AML-193 (cell line): ENCODE measurements at regions not wholly inside any gene's neighbourhood (a gene's known extent, or its start where the extent isn't known, plus 50 kb on each side); places are given as distances from the start of the nearest gene placed in this dataset.

ENCODE experiments used
- DNase-seq, 2 experiments: peaks; one replicate each; lab custom pipeline; 2025; lab: John Stamatoyannopoulos, UW

GRCh38 chr18:45378308-45378707, 237.0 kb upstream of the SLC14A2 start:
- no peak for DNase-seq

DNA sequence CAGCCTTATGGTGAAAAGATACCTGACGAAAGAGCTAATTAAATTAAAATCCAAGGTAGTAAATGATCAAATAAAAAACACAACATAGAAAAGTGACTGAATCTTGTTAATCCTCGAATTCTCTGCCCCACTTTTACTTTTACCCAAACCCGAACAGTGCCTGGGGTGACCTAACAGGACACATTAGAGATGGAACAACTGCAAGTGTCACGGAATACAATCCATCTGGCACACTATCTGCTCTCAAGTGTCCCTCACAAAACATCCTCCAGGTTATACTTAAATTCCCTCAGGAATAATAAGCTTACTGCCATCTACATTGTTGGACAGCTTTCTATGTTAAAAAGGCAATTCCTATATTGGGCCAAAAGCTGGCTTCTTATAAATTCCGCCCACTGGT, 236.3 kb upstream of the SLC14A2 start:
- no peak for DNase-seq

DNA sequence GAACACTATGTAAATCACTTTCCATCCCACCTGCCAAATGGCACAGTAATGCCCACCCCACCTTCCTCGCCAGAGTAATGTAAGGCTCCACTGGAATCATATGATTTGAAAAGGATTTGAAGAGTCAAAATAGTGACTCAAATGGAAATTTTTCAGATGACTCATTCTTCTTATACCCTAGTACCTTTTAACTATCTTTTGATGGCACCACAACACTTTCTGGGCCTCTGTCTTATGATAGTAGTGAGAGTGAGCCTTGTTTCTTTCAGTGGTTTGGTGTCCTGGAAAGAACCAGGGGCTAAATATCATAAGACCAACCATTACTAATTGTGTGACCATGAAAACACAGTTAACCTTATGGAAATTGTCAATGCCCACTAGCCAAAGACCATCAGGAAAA, 235.4 kb upstream of the SLC14A2 start:
- no peak for DNase-seq

GRCh38 chr18:45381282-45381681, 234.0 kb upstream of the SLC14A2 start:
- no peak for DNase-seq

DNA sequence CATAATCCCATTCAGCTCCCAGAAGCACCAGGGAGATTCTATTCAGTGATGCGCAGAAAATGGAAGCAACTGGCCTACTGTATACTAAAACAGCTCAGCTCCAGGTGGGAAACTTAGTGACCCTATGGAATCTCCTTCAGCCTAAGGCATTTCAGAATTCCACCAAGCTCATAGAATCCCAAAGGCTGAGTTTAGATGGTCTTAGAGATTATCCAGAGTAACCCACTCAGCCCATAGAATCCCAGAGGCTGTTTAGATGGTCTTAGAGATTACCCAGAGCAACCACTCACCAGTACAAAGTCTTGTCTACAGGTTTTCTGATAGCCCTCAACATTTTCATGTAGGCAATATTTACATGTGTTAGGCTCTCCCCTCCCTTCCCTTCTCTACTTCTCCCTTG, 232.0 kb upstream of the SLC14A2 start:
- no peak for DNase-seq

DNA sequence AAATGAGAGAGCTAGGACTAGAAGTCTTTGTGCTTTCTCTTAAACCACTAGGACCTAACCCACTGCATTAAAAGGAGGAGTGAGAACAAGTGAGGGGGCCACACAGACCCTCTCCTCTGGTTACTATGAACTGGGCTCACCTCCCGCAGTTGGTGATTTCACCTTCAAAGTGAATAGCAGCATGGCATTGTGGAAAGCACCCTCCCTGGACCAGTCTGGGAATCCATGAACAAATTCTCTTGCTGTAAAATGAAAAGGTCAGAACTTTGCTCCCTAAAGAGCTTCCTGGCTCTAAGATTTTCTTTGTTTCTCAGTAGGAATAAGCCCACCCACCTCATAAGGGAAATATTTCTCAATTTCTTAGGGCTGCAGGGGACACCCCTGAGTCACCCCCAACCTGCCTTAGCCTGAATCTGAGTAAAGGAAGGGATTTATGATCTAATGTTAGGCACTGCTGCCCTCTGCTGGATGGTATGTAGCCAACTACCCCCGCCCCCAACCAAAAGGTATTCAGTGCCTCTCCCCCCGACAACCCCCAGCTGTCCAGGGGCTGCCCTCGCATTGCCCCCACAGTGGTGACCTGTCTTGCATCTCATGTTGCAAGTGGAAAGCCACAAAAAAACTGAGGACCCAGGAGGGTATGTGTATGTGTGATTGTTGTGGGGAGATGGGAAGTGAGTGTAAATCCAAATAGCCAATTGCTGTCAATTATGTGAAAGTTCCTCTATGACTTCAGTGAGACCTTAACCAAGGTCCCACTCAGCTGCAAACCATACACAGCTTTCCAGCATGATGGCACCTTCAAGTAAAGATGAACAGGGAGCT, 230.9 kb upstream of the SLC14A2 start:
- DNase-seq = peak; percentile 18 to 55

DNA sequence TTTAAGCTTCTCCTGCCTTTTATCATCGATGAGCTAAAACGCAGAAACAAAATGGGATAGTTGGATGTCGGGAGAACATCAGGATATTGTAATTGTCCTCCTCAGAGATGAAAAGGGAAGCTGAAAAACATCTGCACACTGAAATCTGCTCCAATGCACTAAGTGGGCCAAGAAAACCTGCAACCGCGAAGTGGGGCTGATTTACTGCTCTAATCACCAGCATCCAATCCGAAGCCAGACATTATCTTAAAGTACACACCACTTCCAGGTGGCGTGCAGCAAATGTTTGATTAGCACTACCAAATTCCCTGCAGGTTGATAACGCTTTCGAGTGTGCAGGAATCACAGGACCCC, 230.3 kb upstream of the SLC14A2 start:
- no peak for DNase-seq

GRCh38 chr18:45386041-45386655, 229.1 kb upstream of the SLC14A2 start:
- no peak for DNase-seq

DNA sequence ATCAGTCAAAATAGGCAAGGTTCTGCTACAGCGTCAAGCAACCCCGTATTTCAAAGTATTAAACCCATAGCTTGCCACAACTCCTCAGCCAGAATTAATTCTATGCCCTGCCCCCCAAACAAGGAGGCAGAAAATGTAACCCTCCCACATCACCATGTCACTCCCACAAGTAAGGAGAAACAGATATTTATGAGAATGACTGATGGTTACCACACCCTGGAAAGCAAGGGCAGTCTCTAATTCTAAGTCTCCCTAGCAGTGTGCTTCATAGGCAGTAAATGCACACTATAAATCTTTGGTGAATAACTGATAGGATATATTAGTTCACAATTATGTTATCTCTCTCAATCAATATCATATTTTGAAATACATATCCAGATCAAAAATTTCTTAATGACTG, 228.0 kb upstream of the SLC14A2 start:
- no peak for DNase-seq

DNA sequence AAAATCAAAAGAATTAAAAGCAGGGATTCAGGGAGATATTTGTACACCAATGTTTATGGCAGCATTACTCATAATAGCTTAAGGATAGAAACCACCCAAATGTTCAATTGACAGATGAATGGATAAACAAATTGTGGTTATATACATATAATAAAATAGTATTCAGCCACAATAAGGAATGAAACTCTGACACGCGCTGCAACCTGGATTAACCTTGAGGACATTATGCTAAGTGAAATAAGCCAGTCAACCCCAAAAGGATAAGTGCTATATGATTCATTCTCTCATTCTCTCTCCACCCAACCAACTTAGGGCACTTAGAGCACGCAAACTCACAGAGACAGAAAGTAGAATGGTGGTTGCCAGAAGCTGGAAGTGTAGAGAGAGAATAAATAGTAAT, 216.8 kb upstream of the SLC14A2 start:
- no peak for DNase-seq

DNA sequence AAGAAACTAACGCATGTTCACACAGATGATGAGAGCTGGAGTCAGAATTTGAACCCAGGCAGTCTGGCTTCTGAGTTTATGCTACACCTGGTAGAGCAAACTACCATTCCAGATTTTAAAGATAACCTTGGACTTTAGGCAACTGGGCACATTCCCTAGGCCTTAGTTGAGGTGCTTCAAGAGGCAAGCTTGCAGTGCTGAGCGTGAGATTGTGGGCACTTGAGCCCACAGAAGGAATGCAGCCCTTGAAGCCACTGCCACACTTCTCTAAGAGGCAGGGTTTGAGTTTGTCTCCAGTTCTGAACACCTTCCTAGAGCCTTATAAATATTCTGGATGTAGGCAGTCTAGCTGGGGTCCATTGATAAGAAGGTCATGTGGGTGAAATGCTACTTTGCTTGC, 216.1 kb upstream of the SLC14A2 start:
- DNase-seq = no peak

DNA sequence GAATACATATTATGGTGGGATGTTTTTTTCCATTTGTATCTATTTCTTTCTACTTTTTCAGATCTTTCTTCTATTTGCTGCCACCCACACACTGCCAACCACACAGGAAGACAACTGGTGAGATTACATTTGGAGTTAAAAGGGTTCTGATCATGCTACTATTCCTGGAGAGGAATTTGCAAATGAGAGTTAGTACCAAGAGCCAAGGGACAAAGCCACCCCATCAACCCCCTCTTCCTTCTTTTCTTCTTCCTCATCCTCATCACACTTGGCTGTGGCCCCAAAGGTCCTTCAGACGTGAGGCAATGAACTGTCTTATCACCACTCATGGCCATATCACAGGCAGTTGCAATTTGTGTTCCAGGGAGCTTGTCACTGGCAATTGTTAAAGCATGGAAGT, 215.6 kb upstream of the SLC14A2 start:
- no peak for DNase-seq

DNA sequence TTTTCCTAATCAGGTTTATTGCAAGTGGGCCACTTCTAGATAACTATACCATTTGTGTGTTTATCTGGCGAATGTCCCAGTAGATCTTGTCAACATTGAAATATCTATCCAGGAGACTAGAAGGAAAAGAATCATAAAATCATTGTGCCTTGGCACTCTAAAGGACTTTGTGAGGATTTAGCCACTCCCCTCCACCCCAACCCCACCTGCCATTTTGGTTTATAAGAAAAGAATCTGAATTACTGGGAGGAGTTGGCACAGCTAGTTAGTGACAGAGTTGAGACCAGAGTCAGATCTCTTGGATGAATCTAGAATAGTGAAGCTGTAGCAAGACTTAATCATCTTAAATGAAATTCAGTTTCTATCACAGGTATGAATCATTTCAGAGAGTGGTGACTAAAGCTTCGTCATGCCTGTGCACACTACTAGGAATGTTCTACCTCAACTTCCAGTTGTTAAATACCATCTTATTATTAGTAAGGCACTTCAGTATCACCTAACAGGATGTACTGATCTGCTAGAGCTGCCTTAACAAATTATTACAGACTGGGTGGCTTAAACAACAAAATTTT, 212.7 kb upstream of the SLC14A2 start:
- DNase-seq = no peak

- DNase-seq = no peak
Observed at GRCh38 chr18:45403341-45404049, 211.8 kb upstream of the SLC14A2 start.

GRCh38 chr18:45408218-45408617, 207.1 kb upstream of the SLC14A2 start:
- no peak for DNase-seq

- no peak for DNase-seq
Observed at GRCh38 chr18:45409971-45410370, 205.3 kb upstream of the SLC14A2 start.

DNA sequence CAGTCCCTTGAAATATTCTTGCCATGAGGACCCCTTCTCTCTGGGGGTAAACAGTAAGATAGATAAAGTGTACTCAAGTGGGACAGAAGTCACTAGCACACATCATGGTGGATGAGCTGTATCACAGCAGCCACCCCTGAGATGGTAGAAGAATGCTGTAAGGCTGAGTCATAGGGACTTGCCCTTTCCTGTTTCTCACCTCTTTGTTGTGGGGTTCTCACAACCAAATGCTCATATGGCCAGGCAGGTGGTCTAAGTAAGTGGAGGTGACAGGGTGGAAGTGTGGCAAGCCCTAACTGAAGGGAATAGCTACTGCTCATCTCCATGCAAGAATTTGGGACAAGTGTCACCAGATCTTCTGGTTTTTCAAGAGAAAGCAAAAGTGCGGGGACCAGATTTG, 202.7 kb upstream of the SLC14A2 start:
- DNase-seq = no peak

DNA sequence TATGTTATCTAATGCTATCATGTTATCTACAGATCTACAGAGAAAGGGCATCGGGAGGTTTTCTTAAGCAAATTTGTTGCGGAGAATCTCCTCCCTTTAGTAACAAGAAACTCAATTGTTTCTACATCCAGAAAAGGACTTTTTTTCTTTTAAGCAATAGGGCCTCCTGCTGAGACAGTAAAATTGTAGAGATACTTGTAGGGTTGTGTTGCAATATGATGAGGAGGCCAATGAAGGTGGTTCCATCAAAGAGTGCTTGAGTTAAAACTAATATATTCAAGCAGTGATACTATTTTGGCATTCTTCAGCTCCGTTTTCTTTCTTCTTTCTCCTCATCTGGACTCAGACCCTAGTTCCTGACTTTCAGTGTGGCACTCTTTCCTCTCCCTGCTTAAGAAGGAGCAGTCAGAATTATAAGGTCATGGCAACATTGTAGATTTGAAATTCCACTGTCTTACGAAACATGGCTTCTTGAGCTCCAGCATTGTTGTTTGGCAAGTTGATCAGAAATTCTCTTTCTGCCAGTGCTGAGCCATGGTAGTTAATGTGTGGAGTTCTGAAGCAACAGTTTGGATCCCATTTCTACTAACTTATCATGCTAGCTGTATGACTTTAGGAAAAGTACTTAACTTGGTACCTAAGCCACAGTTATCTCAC, 202.0 kb upstream of the SLC14A2 start:
- DNase-seq = no peak

DNA sequence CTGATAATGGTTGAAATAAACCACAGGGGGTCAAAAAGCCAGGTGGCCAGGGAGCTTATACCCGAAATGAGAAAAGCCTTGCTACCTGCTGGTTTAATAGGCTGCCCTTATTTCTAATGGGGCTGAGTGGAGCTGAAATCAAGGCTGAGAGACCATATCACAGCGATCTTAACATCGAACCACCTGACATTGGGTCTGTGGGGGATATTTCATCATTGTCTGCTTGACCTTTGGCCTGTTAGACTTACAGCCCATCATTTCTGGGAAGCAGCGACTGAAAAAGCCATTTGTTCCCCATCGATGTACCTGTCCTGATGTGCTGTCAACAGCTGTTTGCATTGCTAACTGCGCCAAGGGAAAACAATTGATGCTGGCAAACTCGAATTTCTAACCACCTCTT, 199.7 kb upstream of the SLC14A2 start:
- no peak for DNase-seq

DNA sequence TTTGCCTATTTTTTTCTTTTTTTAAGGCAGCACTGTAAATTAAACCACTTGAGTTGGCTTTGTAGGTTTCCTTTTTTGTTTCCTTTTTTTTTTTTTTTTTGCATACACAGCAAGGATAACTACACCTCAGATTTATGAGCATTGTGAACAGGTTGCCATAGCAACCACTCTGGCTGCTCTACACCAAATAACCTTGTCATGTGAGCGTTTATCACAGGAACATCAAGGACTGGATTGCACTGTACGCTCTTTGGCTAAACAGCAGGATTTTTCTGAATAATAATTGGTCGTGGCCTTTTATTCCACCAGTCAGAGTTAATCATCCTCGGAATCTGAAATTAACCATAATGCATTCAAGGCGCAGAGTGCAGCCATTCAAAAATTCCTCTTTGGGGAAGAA, 199.1 kb upstream of the SLC14A2 start:
- DNase-seq = no peak

DNA sequence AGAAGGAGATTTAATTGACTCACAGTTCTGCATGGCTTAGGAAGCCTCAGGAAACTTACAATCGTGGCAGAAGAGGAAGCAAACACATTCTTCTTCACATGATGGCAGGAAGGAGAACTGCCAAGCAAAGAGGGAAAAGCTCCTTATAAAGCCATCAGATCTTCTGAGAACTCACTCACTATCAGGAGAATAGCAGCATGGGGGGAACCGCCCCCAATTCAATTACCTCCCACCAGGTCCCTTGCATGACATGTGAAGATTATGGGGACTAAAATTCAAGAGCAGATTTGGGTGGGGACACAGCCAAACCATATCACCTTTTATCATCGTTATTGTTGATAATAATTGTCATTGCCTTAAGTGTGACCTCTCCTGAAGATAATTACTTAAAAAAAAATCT, 197.9 kb upstream of the SLC14A2 start:
- DNase-seq = no peak

DNA sequence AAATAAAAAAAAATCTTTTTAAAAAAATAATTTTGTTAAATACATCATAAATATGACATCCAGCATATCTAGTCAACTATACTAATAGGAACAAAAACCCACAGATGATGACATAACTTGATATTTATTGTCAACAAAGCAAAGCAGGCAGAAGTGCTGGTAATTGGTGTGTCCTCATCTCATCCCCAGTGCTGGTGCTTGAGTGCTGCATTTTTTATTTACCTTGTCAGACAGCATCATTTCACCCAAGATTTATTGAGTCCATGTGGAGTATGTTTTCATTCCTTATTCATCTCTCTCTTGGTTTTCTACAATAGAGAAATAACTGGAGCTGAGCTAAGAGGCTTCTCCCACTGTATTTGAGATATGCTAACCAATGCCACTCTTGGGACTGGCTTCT, 191.6 kb upstream of the SLC14A2 start:
- no peak for DNase-seq
